ENCODE measurements at regions not wholly inside any gene's neighbourhood (a gene's known extent, or its start where the extent isn't known, plus 50 kb on each side); places are given as distances from the start of the nearest gene placed in this dataset.
"Not testable (repeated sequence)": the region's sequence is repeated elsewhere in the genome, so short reads cannot be mapped to it uniquely, and the experiment has no call there.

DNA sequence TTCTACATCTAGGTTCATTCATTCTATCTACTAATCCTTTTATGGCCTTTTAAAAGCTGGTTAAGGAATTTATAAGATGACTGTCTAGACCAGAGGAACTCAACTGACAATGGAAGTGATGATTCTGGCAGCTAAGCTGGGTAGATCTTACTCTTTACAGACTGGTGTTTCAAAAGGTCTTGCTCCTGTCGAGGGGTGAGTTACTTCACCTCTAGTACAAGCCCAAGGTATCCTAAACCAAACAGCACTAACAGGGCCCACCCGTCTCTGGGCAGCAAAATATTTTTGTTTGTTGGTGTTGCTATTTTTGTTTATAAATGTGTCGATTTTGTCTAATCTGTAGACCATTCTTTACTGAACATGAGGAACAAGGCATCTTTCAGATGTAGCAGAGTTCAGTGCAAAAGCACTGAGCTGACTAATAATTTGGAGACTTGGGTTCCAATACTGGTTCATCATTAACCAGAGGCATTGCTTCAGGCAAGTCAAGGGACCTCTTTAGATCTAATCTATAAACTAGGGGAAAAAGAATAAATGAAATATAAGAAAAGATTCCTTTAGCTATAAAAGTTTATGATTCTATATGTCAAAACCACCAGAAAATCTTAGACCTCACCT, 90.3 kb upstream of the FRG1 start:
- FAIRE-seq = no peak

DNA sequence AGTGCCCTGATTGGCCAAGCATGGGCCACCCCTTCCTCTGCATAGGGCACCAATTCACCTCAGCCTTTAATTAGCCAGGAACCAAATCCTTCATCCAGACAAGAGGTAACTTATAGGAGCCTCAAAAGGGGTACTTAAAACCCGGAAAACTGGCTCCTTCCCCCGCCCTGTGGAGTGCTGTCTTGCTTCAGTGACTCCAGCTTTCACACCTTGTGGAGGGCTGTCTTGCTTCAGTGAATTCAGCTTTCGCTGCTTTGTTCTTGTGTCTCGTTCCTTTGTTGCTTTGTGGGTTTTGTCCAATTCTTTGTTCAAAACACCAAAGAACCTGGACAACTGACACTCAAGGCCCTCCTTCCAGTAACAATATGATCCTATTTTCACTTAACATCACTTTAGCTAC, 82.2 kb upstream of the FRG1 start:
- no peak for FAIRE-seq

DNA sequence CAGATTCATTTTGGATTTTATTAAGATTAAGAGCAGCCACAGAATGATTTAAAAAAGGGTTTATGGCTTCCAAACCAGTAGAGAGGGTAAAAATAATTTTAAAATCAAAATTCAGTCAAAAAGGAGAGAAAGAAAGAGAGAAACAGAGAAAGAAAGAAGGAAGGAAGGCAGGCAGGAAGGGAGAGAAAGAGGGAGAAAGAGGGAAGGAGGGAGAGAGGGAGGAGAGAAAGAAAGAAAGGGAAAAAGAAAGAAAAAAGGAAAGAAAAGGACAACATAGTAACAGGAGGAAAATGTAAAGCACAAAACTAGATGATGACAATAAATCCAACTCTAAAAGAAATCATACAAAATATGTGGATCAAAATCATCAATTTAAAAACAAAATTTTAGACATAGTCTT, 79.6 kb upstream of the FRG1 start:
- FAIRE-seq = no peak

DNA sequence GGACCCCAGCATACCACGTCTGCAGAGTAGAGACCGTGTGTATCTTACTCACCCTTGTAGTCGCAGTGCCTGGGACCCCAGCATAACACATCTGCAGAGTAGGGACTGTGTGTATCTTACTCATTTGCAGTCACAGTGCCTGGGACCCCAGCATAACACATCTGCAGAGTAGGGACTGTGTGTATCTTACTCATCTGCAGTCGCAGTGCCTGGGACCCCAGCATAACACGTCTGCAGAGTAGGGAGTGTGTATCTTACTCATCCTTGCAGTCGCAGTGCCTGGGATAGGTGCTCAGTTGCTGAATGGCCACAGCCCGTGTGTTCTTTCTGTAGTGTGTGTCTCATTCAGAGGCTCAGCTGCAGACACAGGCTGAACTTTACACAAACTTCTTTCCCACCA, 71.4 kb upstream of the FRG1 start:
- no peak for FAIRE-seq

DNA sequence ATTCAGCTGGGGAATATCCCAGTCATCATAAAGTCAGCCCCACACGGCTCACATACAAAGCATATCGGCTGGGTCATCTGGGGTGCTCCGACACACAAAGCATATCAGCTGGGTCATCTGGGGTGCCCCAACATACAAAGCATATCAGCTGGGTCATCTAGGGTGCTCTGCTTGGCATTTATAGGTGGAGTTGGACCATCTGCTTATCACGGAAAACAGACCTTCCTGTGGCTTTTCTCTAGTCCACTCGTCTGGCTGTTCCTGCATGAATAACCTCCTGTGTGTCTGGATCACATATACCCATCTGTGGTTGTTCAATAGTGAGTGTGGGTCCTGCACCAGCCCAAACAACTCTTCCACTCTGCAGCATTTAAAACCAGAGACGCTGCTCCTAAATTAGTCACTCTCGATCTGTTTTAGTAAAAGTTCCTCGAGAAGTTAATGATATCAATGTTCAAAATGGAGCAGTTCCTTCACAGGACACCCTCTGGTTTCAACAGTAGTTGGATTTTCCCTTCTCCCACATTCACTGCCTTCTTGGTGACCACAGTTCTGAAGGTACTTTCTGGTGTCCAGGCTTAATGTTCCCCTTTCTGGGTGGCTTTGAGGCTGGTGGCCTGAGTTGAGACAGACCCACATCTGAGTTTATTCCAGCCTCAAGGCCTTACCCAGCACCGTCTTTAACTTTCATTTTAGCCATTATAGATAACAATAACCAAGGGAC, 70.0 kb upstream of the FRG1 start:
- FAIRE-seq = no peak

DNA sequence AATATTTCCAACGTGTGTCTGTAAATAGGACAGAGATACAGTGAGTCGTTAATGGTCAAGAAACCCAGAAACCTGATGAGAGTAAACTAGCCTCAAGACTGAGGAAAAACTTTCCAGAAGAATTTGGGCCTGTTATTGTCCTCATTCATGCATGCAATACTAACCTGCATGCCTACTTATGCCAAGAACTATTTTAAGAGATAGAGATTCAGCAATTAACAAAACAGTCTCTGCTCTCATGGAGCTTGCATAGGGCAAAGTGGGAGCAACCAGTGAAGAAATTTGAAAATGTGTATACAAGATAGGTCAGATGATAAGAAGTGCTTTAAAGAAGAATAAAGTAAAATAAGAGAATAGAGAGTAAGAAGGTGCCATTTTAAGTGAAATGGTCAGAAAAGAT, 66.1 kb upstream of the FRG1 start:
- FAIRE-seq = no peak

DNA sequence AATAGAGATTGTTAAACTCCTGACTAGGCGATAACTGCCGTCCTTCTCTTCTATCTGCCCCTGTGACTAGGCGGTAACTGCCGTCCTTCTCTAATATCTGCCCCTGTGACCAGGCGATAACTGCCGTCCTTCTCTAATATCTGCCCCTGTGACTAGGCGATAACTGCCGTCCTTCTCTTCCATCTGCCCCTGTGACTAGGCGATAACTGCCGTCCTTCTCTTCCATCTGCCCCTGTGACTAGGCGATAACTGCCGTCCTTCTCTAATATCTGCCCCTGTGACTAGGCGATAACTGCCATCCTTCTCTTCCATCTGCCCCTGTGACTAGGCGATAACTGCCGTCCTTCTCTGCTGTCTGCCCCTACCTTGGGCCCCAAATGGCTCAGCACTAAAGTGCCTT, 59.5 kb upstream of the FRG1 start:
- FAIRE-seq = not testable (repeated sequence)

DNA sequence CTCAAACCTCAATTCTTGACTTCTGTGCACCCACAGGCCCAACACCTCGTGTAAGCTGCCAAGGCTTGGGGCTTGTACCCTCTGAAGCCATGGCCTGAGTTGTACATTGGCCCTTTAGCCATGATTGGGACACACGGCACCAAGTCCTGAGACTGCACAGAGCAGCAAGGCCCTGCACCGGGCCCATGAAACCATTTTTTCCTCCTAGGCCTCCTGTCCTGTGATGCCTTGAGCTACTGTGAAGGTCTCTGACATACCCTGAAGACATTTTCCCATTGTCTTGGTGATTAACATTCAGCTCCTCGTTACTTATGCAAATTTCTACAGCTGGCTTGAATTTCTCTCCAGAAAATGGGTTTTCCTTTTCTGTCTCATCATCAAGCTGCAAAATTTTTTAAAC, 52.3 kb upstream of the FRG1 start:
- FAIRE-seq = not testable (repeated sequence)
